ENCODE measurements at regions not wholly inside any gene's neighbourhood (a gene's known extent, or its start where the extent isn't known, plus 50 kb on each side); places are given as distances from the start of the nearest gene placed in this dataset.

DNA sequence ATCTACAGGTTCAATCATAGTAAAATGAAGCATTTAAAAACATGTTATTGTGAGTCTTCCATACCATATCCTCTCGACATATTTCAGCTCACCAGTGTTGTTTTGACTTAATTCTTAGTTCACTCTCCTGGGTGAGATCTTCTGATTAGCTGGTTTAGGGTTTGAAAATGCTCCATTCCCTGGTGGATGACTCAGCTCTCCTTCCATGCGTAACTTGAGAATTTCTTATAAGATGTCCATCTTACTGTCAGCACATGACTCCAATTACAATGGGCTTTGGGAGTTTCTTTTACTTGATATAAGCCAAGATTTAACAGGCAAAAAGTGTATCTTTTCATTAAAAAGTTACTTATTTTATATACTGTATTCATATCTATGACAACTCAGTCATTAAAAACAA, 476.5 kb downstream of the BRINP3 start:
- TF ChIP-seq TEAD4 (IDR thresholded peaks at IDR 0.05) (no peak), EGR1 (IDR thresholded peaks at IDR 0.05) (no peak), RAD21 (IDR thresholded peaks at IDR 0.05; ENCODE audit: low read depth) (no peak), ZBTB7A (IDR thresholded peaks at IDR 0.05; ENCODE audit: low read depth) (no peak), TAF1 (IDR thresholded peaks at IDR 0.05; ENCODE audit: low read depth) (no peak)

DNA sequence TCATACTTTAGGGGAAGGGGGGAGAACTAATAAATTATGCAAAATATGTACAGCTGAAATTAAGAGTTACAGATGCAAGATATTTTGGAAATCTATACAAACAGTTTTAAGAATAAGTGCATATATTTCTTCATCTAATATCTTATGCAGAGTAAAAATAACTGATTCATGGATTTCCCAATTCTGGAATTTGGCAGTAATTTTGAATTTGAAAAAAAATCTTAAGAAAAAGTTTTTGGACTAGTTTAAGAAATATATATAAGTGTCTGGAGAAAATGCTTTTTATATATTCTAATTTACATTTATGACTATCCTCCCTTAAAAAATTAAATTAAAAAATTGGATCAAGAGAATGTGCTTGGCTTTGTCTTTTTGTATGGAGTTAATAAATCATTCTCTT, 474.3 kb downstream of the BRINP3 start:
- no peak for TF ChIP-seq TEAD4 (IDR thresholded peaks at IDR 0.05)
- TF ChIP-seq, protein P1, sequence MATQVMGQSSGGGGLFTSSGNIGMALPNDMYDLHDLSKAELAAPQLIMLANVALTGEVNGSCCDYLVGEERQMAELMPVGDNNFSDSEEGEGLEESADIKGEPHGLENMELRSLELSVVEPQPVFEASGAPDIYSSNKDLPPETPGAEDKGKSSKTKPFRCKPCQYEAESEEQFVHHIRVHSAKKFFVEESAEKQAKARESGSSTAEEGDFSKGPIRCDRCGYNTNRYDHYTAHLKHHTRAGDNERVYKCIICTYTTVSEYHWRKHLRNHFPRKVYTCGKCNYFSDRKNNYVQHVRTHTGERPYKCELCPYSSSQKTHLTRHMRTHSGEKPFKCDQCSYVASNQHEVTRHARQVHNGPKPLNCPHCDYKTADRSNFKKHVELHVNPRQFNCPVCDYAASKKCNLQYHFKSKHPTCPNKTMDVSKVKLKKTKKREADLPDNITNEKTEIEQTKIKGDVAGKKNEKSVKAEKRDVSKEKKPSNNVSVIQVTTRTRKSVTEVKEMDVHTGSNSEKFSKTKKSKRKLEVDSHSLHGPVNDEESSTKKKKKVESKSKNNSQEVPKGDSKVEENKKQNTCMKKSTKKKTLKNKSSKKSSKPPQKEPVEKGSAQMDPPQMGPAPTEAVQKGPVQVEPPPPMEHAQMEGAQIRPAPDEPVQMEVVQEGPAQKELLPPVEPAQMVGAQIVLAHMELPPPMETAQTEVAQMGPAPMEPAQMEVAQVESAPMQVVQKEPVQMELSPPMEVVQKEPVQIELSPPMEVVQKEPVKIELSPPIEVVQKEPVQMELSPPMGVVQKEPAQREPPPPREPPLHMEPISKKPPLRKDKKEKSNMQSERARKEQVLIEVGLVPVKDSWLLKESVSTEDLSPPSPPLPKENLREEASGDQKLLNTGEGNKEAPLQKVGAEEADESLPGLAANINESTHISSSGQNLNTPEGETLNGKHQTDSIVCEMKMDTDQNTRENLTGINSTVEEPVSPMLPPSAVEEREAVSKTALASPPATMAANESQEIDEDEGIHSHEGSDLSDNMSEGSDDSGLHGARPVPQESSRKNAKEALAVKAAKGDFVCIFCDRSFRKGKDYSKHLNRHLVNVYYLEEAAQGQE (IDR thresholded peaks at IDR 0.05; ENCODE audit: low read depth): no peak

DNA sequence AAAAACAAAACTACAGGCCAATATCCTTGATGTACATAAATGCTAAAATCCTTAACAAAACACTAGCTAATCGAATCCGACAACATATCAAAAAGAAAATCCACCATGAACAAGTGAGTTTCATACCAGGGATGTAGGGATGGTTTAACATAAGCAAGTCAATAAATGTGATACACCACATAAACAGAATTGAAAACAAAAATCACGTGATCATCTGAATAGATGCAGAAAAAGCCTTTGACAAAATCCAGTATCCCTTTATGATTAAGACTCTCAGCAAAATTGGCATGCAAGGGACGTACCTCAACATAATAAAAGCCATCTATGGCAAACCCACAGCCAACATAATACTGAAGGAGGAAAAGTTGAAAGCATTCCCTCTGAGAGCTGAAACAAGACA, 466.1 kb downstream of the BRINP3 start:
- TF ChIP-seq YY1 (IDR thresholded peaks at IDR 0.05; ENCODE audit: low read depth) (no peak), NFIC (IDR thresholded peaks at IDR 0.05) (no peak), CREB1 (IDR thresholded peaks at IDR 0.05; ENCODE audit: low read depth) (no peak), EP300 (IDR thresholded peaks at IDR 0.05; ENCODE audit: borderline replicate concordance) (no peak), CEBPB (IDR thresholded peaks at IDR 0.05) (no peak), TEAD4 (IDR thresholded peaks at IDR 0.05) (no peak), FOXM1 (IDR thresholded peaks at IDR 0.05; ENCODE audit: borderline replicate concordance, low read depth) (no peak), EGR1 (IDR thresholded peaks at IDR 0.05) (no peak), RAD21 (IDR thresholded peaks at IDR 0.05; ENCODE audit: low read depth) (no peak), TCF12 (IDR thresholded peaks at IDR 0.05; ENCODE audit: low read depth) (no peak), ZBTB7A (IDR thresholded peaks at IDR 0.05; ENCODE audit: low read depth) (no peak), TAF1 (IDR thresholded peaks at IDR 0.05; ENCODE audit: low read depth) (no peak)
- TF ChIP-seq, protein P2, sequence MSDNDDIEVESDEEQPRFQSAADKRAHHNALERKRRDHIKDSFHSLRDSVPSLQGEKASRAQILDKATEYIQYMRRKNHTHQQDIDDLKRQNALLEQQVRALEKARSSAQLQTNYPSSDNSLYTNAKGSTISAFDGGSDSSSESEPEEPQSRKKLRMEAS (IDR thresholded peaks at IDR 0.05): no peak
- TF ChIP-seq, protein P3, sequence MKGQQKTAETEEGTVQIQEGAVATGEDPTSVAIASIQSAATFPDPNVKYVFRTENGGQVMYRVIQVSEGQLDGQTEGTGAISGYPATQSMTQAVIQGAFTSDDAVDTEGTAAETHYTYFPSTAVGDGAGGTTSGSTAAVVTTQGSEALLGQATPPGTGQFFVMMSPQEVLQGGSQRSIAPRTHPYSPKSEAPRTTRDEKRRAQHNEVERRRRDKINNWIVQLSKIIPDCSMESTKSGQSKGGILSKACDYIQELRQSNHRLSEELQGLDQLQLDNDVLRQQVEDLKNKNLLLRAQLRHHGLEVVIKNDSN (IDR thresholded peaks at IDR 0.05): no peak
- TF ChIP-seq, protein P1 (IDR thresholded peaks at IDR 0.05; ENCODE audit: low read depth): no peak

DNA sequence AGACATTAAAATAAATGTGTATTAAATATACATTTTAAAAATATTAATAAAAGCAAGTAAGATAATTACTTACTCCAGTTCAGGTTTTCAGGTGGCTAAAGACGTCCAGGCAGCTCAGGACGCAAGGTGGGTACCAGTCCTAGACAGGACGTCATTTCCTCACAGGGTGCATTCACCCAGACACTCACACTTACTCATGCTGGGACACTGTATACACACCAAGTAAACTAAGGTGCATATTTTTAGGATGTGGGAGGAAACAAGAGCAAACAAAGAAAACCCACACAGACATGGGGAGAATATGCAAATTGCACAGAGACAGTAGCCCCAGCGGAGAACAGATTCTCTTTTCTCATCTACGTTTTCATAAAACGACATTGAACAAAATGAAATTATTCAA, 457.9 kb downstream of the BRINP3 start:
- no peak for TF ChIP-seq FOXM1 (IDR thresholded peaks at IDR 0.05; ENCODE audit: borderline replicate concordance, low read depth)
- TF ChIP-seq, protein P1 (IDR thresholded peaks at IDR 0.05; ENCODE audit: low read depth): no peak
- TF ChIP-seq RAD21 (IDR thresholded peaks at IDR 0.05; ENCODE audit: low read depth): no peak

DNA sequence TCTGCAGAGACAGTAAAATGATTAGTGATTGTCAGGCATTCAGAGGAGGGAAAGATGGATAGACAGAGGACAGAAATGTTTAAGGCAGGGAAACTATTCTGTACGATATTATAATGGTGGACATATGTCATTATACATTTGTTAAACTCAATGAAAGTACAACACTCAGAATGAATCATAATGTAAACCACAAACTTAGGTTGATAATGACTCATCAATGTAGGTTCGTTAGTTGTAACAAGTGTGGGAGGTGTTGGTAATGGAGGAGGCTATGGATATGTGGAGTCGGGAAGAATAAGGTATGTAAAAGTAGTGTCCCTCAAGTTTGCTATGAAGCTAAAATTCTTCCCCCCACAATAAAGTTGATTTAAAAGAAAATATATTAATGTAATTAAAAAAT, 455.0 kb downstream of the BRINP3 start:
- TF ChIP-seq FOXM1 (IDR thresholded peaks at IDR 0.05; ENCODE audit: borderline replicate concordance, low read depth) (no peak), TCF12 (IDR thresholded peaks at IDR 0.05; ENCODE audit: low read depth) (no peak), TEAD4 (IDR thresholded peaks at IDR 0.05) (no peak), TAF1 (IDR thresholded peaks at IDR 0.05; ENCODE audit: low read depth) (no peak), RAD21 (IDR thresholded peaks at IDR 0.05; ENCODE audit: low read depth) (no peak), EGR1 (IDR thresholded peaks at IDR 0.05) (no peak), YY1 (IDR thresholded peaks at IDR 0.05; ENCODE audit: low read depth) (no peak), CREB1 (IDR thresholded peaks at IDR 0.05; ENCODE audit: low read depth) (no peak), EP300 (IDR thresholded peaks at IDR 0.05; ENCODE audit: borderline replicate concordance) (no peak), ZBTB7A (IDR thresholded peaks at IDR 0.05; ENCODE audit: low read depth) (no peak), CEBPB (IDR thresholded peaks at IDR 0.05) (no peak), NFIC (IDR thresholded peaks at IDR 0.05) (no peak)
- TF ChIP-seq, protein P3 (IDR thresholded peaks at IDR 0.05): no peak
- TF ChIP-seq, protein P2 (IDR thresholded peaks at IDR 0.05): no peak
- TF ChIP-seq, protein P1 (IDR thresholded peaks at IDR 0.05; ENCODE audit: low read depth): no peak
